ENCODE measurements at regions not wholly inside any gene's neighbourhood (a gene's known extent, or its start where the extent isn't known, plus 50 kb on each side); places are given as distances from the start of the nearest gene placed in this dataset.

- TF ChIP-seq POLR2A (IDR thresholded peaks at IDR 0.05) (no peak), POLR2AphosphoS5 (IDR thresholded peaks at IDR 0.05; ENCODE audit: insufficient read depth in 1 of 2, low read depth in 1 of 2) (no peak)
- TF ChIP-seq, protein P1, sequence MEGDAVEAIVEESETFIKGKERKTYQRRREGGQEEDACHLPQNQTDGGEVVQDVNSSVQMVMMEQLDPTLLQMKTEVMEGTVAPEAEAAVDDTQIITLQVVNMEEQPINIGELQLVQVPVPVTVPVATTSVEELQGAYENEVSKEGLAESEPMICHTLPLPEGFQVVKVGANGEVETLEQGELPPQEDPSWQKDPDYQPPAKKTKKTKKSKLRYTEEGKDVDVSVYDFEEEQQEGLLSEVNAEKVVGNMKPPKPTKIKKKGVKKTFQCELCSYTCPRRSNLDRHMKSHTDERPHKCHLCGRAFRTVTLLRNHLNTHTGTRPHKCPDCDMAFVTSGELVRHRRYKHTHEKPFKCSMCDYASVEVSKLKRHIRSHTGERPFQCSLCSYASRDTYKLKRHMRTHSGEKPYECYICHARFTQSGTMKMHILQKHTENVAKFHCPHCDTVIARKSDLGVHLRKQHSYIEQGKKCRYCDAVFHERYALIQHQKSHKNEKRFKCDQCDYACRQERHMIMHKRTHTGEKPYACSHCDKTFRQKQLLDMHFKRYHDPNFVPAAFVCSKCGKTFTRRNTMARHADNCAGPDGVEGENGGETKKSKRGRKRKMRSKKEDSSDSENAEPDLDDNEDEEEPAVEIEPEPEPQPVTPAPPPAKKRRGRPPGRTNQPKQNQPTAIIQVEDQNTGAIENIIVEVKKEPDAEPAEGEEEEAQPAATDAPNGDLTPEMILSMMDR (IDR thresholded peaks at IDR 0.05): no peak
Observed at GRCh38 chr13:70995338-70995737, 871.7 kb downstream of the DACH1 start.
